ENCODE measurements at regions not wholly inside any gene's neighbourhood (a gene's known extent, or its start where the extent isn't known, plus 50 kb on each side); places are given as distances from the start of the nearest gene placed in this dataset.

DNA sequence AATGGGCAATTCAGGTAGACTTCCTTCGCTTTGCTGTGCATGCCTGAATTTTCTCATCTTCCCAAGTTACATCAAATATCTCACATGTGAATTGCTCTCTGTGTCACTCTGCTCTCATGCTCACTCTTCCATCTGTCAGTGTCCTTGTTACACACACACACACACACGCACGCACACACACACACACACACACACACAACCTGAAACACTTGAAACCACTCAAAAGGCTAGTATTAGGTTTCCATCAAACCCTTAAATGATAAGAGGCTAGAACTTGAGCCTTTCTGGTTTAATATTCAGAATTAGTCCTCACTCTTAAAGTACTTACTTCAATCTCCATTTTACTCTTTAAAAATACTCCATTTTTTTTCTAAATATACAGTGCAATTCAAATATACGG is 282.4 kb downstream of the C11orf87 start:
- TF ChIP-seq, protein P1, sequence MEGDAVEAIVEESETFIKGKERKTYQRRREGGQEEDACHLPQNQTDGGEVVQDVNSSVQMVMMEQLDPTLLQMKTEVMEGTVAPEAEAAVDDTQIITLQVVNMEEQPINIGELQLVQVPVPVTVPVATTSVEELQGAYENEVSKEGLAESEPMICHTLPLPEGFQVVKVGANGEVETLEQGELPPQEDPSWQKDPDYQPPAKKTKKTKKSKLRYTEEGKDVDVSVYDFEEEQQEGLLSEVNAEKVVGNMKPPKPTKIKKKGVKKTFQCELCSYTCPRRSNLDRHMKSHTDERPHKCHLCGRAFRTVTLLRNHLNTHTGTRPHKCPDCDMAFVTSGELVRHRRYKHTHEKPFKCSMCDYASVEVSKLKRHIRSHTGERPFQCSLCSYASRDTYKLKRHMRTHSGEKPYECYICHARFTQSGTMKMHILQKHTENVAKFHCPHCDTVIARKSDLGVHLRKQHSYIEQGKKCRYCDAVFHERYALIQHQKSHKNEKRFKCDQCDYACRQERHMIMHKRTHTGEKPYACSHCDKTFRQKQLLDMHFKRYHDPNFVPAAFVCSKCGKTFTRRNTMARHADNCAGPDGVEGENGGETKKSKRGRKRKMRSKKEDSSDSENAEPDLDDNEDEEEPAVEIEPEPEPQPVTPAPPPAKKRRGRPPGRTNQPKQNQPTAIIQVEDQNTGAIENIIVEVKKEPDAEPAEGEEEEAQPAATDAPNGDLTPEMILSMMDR (IDR thresholded peaks at IDR 0.05 in 8 of 11, conservative IDR thresholded peaks at IDR 0.05 in 3 of 11) = no peak
- TF ChIP-seq POLR2A (IDR thresholded peaks at IDR 0.05) (no peak), POLR2AphosphoS5 (IDR thresholded peaks at IDR 0.05) (no peak)

All from spleen (tissue), 7 donors.